Kidney (tissue), 13 donors: ENCODE measurements at regions not wholly inside any gene's neighbourhood (a gene's known extent, or its start where the extent isn't known, plus 50 kb on each side); places are given as distances from the start of the nearest gene placed in this dataset.

Source experiments
- DNase-seq, 5 donors: peaks; one replicate each; pipeline ENCODE4 v3.0.0-alpha.2; 2013 to 2020
- FAIRE-seq: peaks from 2 replicates; lab custom pipeline; 2012; peaks lifted over from hg19 to GRCh38; lab: Jason Lieb, UNC
- H3K27ac ChIP-seq, 2 donors: one replicate each; pipeline ENCODE4 v1.7.0; 2013; ENCODE audit warnings: low read depth in 2 of 2, low read length in 2 of 2, inconsistent platforms in 1 of 2
- H3K27me3 ChIP-seq: one replicate; pipeline ENCODE4 v1.7.1; 2013; ENCODE audit warnings: low read length, inconsistent platforms; ENCODE audit not compliant: control insufficient read depth, insufficient read depth
- H3K36me3 ChIP-seq, 3 donors: one replicate each; pipeline versions ENCODE4 v1.7.0 to v1.7.1; 2013; ENCODE audit warnings: low read length in 3 of 3, control low read depth in 1 of 3, inconsistent platforms in 1 of 3; ENCODE audit not compliant: insufficient read depth in 3 of 3, control insufficient read depth in 2 of 3
- H3K4me1 ChIP-seq, 3 donors: one replicate each; pipeline versions ENCODE4 v1.7.0 to v1.7.1; 2013; ENCODE audit warnings: low read length in 3 of 3, inconsistent platforms in 1 of 3, low read depth in 1 of 3; ENCODE audit not compliant: control insufficient read depth in 2 of 3, insufficient read depth in 2 of 3
- H3K4me3 ChIP-seq, 3 donors: one replicate each; pipeline versions ENCODE4 v1.7.0 to v1.8.1; 2013; ENCODE audit warnings: low read length in 3 of 3, control low read depth in 1 of 3, inconsistent platforms in 1 of 3
- H3K9ac ChIP-seq, 3 donors: one replicate each; pipeline versions ENCODE4 v1.7.0 to v1.7.1; 2013; ENCODE audit warnings: low read length in 3 of 3, control low read depth in 1 of 3, inconsistent platforms in 1 of 3
- H3K9me3 ChIP-seq, 3 donors: one replicate each; pipeline versions ENCODE4 v1.7.0 to v1.7.1; 2013; ENCODE audit warnings: low read length in 3 of 3, control low read depth in 1 of 3, inconsistent platforms in 1 of 3; ENCODE audit not compliant: control insufficient read depth in 2 of 3, insufficient read depth in 1 of 3
- CTCF ChIP-seq: IDR thresholded peaks from 3 replicates; pipeline ENCODE4 v1.5.1; 2012; ENCODE audit warnings: mild to moderate bottlenecking, moderate library complexity, borderline replicate concordance; ENCODE audit not compliant: insufficient read depth; ENCODE audit errors: extremely low read depth
- intact Hi-C: fragments of 100-400 bp; cut with DNase I; formaldehyde crosslinking; loops from one replicate; pipeline ENCODE4 v1.11.1; 2022
- donor health status: control.
- donor health status: control.
- donor health status: control.
- donor health status: control.
- donor health status: control.
- donor health status: DM: yes; HTN: yes; CAD: no.
- donor health status: Normal renal cell carcinoma (clear cell type).

GRCh38 chr21:43271452-43272020, 102.7 kb downstream of the CRYAA start:
- FAIRE-seq (no peak), DNase-seq (peak in 1 of 5 donors; percentile 60)
- Histone ChIP-seq H3K9ac (no peak overlapping the region), H3K4me3 (no peak overlapping the region), H3K27me3 (no peaks in the 10 kb centered on the region), H3K36me3 (no peaks in the 10 kb centered on the region), H3K9me3 (no peaks in the 10 kb centered on the region), H3K4me1 (no peaks in the 10 kb centered on the region), H3K27ac (no peak overlapping the region)
- TF ChIP-seq CTCF: no peak
- intact Hi-C loops: no loop called here

- H3K4me3 ChIP-seq: no peak overlapping the region
- no peak overlapping the region for H3K9ac ChIP-seq
- FAIRE-seq (no peak), DNase-seq (peak in 3 of 5 donors; percentile 50 to 66 (median 57))
- no peaks in the 10 kb centered on the region for H3K4me1 ChIP-seq
- TF ChIP-seq CTCF: no peak
- H3K27ac ChIP-seq: no peak overlapping the region
- intact Hi-C loops: no loop called here
- H3K27me3 ChIP-seq: no peaks in the 10 kb centered on the region
- H3K36me3 ChIP-seq: no peaks in the 10 kb centered on the region
- H3K9me3 ChIP-seq: no peaks in the 10 kb centered on the region
Observed at GRCh38 chr21:43270800-43271301, 102.0 kb downstream of the CRYAA start.

GRCh38 chr21:43269957-43270705, 101.3 kb downstream of the CRYAA start:
- FAIRE-seq (no peak), DNase-seq (peak in 1 of 5 donors; percentile 34)
- H3K9me3 ChIP-seq: no peaks in the 10 kb centered on the region
- no peak overlapping the region for H3K27ac ChIP-seq
- TF ChIP-seq CTCF: no peak
- H3K4me3 ChIP-seq: no peak overlapping the region
- intact Hi-C loops: no loop called here
- no peaks in the 10 kb centered on the region for H3K4me1 ChIP-seq
- no peak overlapping the region for H3K9ac ChIP-seq
- no peaks in the 10 kb centered on the region for H3K27me3 ChIP-seq
- H3K36me3 ChIP-seq: no peaks in the 10 kb centered on the region
